OCI-LY1 (cell line): ENCODE measurements at regions not wholly inside any gene's neighbourhood (a gene's known extent, or its start where the extent isn't known, plus 50 kb on each side); places are given as distances from the start of the nearest gene placed in this dataset.

Source experiments
- EZH2 ChIP-seq: fragments of 200-600 bp; sonication (generic), shearing (Covaris generic); IDR thresholded peaks from 2 replicates; pipeline ENCODE4 v1.8.0; 2017; ENCODE audit warnings: borderline replicate concordance, mixed run types, mild to moderate bottlenecking, antibody characterized with exemption, low read length, moderate library complexity, mixed read lengths
- TF ChIP-seq, protein P1 (sequence below): fragments of 200-600 bp; sonication (generic), shearing (Covaris generic); IDR thresholded peaks from 2 replicates; pipeline ENCODE4 v1.5.1; 2017; ENCODE audit warnings: mild to moderate bottlenecking, antibody characterized with exemption, low read length, moderate library complexity, mixed read lengths

DNA sequence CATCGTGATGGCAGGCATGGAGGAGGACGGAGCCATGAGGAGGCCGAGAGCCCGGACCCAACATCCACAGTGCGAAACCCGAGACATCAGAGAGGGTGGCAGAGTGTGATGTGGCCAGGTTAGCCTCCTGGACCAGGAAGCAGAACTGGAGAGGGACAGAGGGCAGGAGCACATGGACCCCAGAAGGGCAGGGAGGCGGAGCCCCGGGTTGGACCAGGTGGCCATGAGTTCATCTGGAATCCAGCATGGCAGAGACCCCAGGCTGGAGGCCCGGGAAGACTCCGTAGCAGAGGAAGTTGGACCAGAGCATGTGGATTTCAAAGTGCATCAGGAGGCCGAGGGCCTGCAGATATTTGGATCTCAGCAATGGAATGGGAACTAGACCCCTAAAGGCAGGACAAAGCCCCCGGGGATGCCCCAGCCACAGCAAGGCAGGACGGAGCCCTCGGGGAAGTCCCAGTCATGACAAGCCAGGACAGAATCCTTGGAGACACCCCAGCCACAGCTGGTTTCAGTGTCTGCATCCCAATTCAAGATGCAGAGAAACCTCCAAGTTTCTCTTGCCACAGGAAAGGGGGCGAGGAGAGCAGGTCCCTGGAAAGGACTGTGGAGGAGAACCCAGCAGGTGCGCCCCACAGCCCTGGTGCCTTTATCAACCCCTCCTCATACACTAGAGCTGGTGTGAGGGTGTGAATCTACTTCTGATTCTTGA, 1393.4 kb downstream of the BRD1 start:
- TF ChIP-seq, protein P1, sequence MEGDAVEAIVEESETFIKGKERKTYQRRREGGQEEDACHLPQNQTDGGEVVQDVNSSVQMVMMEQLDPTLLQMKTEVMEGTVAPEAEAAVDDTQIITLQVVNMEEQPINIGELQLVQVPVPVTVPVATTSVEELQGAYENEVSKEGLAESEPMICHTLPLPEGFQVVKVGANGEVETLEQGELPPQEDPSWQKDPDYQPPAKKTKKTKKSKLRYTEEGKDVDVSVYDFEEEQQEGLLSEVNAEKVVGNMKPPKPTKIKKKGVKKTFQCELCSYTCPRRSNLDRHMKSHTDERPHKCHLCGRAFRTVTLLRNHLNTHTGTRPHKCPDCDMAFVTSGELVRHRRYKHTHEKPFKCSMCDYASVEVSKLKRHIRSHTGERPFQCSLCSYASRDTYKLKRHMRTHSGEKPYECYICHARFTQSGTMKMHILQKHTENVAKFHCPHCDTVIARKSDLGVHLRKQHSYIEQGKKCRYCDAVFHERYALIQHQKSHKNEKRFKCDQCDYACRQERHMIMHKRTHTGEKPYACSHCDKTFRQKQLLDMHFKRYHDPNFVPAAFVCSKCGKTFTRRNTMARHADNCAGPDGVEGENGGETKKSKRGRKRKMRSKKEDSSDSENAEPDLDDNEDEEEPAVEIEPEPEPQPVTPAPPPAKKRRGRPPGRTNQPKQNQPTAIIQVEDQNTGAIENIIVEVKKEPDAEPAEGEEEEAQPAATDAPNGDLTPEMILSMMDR: no peak
- TF ChIP-seq EZH2: no peak
